ENCODE measurements at regions not wholly inside any gene's neighbourhood (a gene's known extent, or its start where the extent isn't known, plus 50 kb on each side); places are given as distances from the start of the nearest gene placed in this dataset.

DNA sequence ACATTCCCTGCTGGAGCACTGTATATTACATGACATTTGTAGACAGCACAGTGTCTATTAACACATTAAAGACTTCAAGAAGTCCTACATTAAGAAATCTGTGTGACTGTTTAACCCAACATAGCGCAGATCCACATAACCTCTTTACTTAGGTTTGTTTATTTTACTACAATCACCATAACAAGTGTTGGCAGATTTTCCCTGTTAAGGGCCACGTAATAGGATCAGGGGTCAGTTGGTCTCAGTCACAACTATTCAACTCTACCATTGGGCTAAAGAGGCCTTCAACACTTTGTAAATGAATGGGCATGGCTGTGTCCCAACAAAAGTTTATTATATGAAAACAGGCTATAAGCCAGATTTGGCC lies 51.3 kb upstream of the ADORA2B start:
- TF ChIP-seq, protein P1, sequence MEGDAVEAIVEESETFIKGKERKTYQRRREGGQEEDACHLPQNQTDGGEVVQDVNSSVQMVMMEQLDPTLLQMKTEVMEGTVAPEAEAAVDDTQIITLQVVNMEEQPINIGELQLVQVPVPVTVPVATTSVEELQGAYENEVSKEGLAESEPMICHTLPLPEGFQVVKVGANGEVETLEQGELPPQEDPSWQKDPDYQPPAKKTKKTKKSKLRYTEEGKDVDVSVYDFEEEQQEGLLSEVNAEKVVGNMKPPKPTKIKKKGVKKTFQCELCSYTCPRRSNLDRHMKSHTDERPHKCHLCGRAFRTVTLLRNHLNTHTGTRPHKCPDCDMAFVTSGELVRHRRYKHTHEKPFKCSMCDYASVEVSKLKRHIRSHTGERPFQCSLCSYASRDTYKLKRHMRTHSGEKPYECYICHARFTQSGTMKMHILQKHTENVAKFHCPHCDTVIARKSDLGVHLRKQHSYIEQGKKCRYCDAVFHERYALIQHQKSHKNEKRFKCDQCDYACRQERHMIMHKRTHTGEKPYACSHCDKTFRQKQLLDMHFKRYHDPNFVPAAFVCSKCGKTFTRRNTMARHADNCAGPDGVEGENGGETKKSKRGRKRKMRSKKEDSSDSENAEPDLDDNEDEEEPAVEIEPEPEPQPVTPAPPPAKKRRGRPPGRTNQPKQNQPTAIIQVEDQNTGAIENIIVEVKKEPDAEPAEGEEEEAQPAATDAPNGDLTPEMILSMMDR (IDR thresholded peaks at IDR 0.05; ENCODE audit: insufficient read depth, low read depth, low read length) = no peak
- no peak for TF ChIP-seq EZH2 (IDR thresholded peaks at IDR 0.05; ENCODE audit: insufficient read depth, low read length)
